Endothelial cell of umbilical vein (primary cell): ENCODE measurements at regions not wholly inside any gene's neighbourhood (a gene's known extent, or its start where the extent isn't known, plus 50 kb on each side); places are given as distances from the start of the nearest gene placed in this dataset.

Experiments
- BruUV-seq: library from RNA; stranded (reverse); fragments of 400-500 nt; replicated peaks from 2 replicates; lab custom pipeline; 2021; lab: Mats Ljungman, UMichigan
- CTCF ChIA-PET: fragments of 300-600, 350-600 bp; sonication (Branson Sonifier 250); formaldehyde crosslinking; loops from one replicate; lab custom pipeline; 2021; ENCODE audit warnings: antibody characterized with exemption, inconsistent platforms; lab: Charles Lee
- POLR2A ChIA-PET: fragments of 300-600, 350-600 bp; sonication (Branson Sonifier 250); formaldehyde crosslinking; loops from one replicate; lab custom pipeline; 2021; ENCODE audit warnings: antibody characterized with exemption, inconsistent platforms; lab: Charles Lee
- DNase-seq: peaks from one replicate; pipeline ENCODE4 v3.0.0-alpha.2; 2011; ENCODE audit warnings: low read depth, low spot score
- FAIRE-seq: peaks from 2 replicates; lab custom pipeline; 2011; peaks lifted over from hg19 to GRCh38; lab: Jason Lieb, UNC
- H2AFZ ChIP-seq: 2 replicates; pipeline ENCODE4 v1.6.0; 2012; ENCODE audit warnings: low read depth, low read length, control low read depth, inconsistent platforms
- H3K27ac ChIP-seq: 2 replicates; pipeline ENCODE4 v1.5.1; 2011; ENCODE audit warnings: low read depth, mild to moderate bottlenecking, control low read depth, low read length, moderate library complexity; ENCODE audit not compliant: insufficient read depth
- H3K27me3 ChIP-seq, 2 experiments: 2 replicates each; pipeline versions ENCODE4 v1.6.0 to v1.6.1; 2011; ENCODE audit warnings: low read length in 2 of 2, mixed read lengths in 1 of 2; ENCODE audit not compliant: control insufficient read depth in 2 of 2, insufficient read depth in 2 of 2
- H3K36me3 ChIP-seq, 2 experiments: 2 replicates in 1 of 2; 3 replicates in 1 of 2; pipeline ENCODE4 v1.5.1; 2011; ENCODE audit warnings: low read length in 2 of 2, mild to moderate bottlenecking in 1 of 2, moderate library complexity in 1 of 2; ENCODE audit not compliant: control insufficient read depth in 2 of 2, insufficient read depth in 2 of 2; ENCODE audit errors: extremely low read depth in 1 of 2
- H3K4me1 ChIP-seq: 3 replicates; pipeline ENCODE4 v1.5.1; 2011; ENCODE audit warnings: mild to moderate bottlenecking, low read length; ENCODE audit not compliant: control insufficient read depth, insufficient read depth; ENCODE audit errors: extremely low read depth
- H3K4me2 ChIP-seq: 2 replicates; pipeline ENCODE4 v1.6.1; 2011; ENCODE audit warnings: low read length, control low read depth, mixed read lengths; ENCODE audit not compliant: insufficient read depth
- H3K4me3 ChIP-seq, 3 experiments: fragments of 200-600 bp in 1 of 3; sonication (generic), shearing (Covaris generic) in 1 of 3; replicated peaks in 1 of 3; 2 replicates each; pipeline ENCODE4 v1.5.1; 2011 to 2016; ENCODE audit warnings: control low read depth in 3 of 3, low read length in 3 of 3, mild to moderate bottlenecking in 2 of 3, inconsistent platforms in 1 of 3, low read depth in 1 of 3, moderate library complexity in 1 of 3; ENCODE audit not compliant: insufficient read depth in 1 of 3
- H3K79me2 ChIP-seq: 2 replicates; pipeline ENCODE4 v1.6.0; 2012; ENCODE audit warnings: low read length, inconsistent platforms; ENCODE audit not compliant: control insufficient read depth, insufficient read depth
- H3K9ac ChIP-seq: replicated peaks from 2 replicates; pipeline ENCODE3; 2011; ENCODE audit warnings: low read length, control low read depth; ENCODE audit not compliant: insufficient read depth; ENCODE audit errors: extremely low read depth
- H3K9me1 ChIP-seq: replicated peaks from 3 replicates; pipeline ENCODE4 v1.6.0; 2011; ENCODE audit warnings: mild to moderate bottlenecking, low read length; ENCODE audit not compliant: control insufficient read depth, insufficient read depth; ENCODE audit errors: extremely low read depth
- H3K9me3 ChIP-seq: replicated peaks from 2 replicates; pipeline ENCODE4 v1.5.1; 2012; ENCODE audit warnings: low read length, inconsistent platforms; ENCODE audit not compliant: control insufficient read depth, insufficient read depth
- H4K20me1 ChIP-seq: replicated peaks from 2 replicates; pipeline ENCODE3; 2011; ENCODE audit warnings: mild to moderate bottlenecking, low read length; ENCODE audit not compliant: control insufficient read depth, insufficient read depth; ENCODE audit errors: extremely low read depth
- CTCF ChIP-seq, 2 donors: IDR thresholded peaks; 1 replicate in 1 of 2; 2 replicates in 1 of 2; pipeline ENCODE4 v1.5.1; 2011; ENCODE audit warnings: low read length in 2 of 2, mild to moderate bottlenecking in 2 of 2, moderate library complexity in 2 of 2, control low read depth in 1 of 2, inconsistent platforms in 1 of 2, low read depth in 1 of 2; ENCODE audit not compliant: insufficient read depth in 1 of 2; ENCODE audit errors: extremely low read depth in 1 of 2
- EZH2 ChIP-seq: IDR thresholded peaks from 2 replicates; pipeline ENCODE4 v1.6.1; 2012; ENCODE audit warnings: borderline replicate concordance, low read depth, mild to moderate bottlenecking, moderate library complexity, low read length, inconsistent platforms; ENCODE audit not compliant: severe bottlenecking
- FOS ChIP-seq: IDR thresholded peaks from 2 replicates; pipeline ENCODE4 v1.6.1; 2011; ENCODE audit warnings: mild to moderate bottlenecking, low read length, moderate library complexity, borderline replicate concordance; ENCODE audit not compliant: insufficient read depth
- MAX ChIP-seq: IDR thresholded peaks from 2 replicates; pipeline ENCODE4 v1.6.1; 2011; ENCODE audit not compliant: insufficient read depth, insufficient read length
- MYC ChIP-seq: IDR thresholded peaks from one replicate; pipeline ENCODE4 v1.6.1; 2011; ENCODE audit warnings: mild to moderate bottlenecking, low read depth, low read length
- POLR2A ChIP-seq: IDR thresholded peaks from 2 replicates; pipeline ENCODE4 v1.6.1; 2012; ENCODE audit warnings: low read depth, mild to moderate bottlenecking, control low read depth, low read length
- POLR2AphosphoS5 ChIP-seq: IDR thresholded peaks from 2 replicates; pipeline ENCODE4 v1.6.1; 2012; ENCODE audit warnings: low read depth, mild to moderate bottlenecking, control low read depth, low read length, moderate library complexity; ENCODE audit not compliant: insufficient read depth
- dilution Hi-C: fragments of 300-500 bp; cut with MboI; formaldehyde crosslinking; loops from one replicate; pipeline ENCODE4 v1.15.0; 2019; ENCODE audit warnings: low sequenced_read_pairs; ENCODE audit not compliant: extremely low pct_ligation_motif_present
- intact Hi-C: fragments of 100-400 bp; cut with micrococcal nuclease; formaldehyde crosslinking; loops from one replicate; pipeline ENCODE4 v1.10.0; 2022

- POLR2A ChIA-PET = no interaction called here
Measured at GRCh38 chr3:148082506-148083280, 615.0 kb upstream of the AGTR1 start.

More at GRCh38 chr3:148082506-148083280, 615.0 kb upstream of the AGTR1 start:
- no peak overlapping the region for H2AFZ ChIP-seq
- no peaks in the 10 kb centered on the region for H3K9me1 ChIP-seq
- H3K4me3 ChIP-seq = no peak overlapping the region
- no peak overlapping the region for H3K4me2 ChIP-seq
- H3K36me3 ChIP-seq = no peaks in the 10 kb centered on the region
- no peaks in the 10 kb centered on the region for H3K27me3 ChIP-seq
- no peaks in the 10 kb centered on the region for H3K79me2 ChIP-seq
- no peak overlapping the region for H3K27ac ChIP-seq
- TF ChIP-seq EZH2 = no peak
- TF ChIP-seq POLR2AphosphoS5 = no peak
- TF ChIP-seq CTCF (IDR thresholded peaks at IDR 0.05; ENCODE audit: extremely low read depth in 1 of 2, insufficient read depth in 1 of 2, low read depth in 1 of 2, low read length in 2 of 2) = no peak
- no peak for TF ChIP-seq MAX
- no peak for TF ChIP-seq FOS
- no peak for TF ChIP-seq MYC
- TF ChIP-seq POLR2A = no peak
- no peak for DNase-seq
- BruUV-seq = no TSS peak
- H3K4me1 ChIP-seq = no peaks in the 10 kb centered on the region
- H4K20me1 ChIP-seq = no peaks in the 10 kb centered on the region
- CTCF ChIA-PET = interaction anchor here (1.0 to 1.9 kb wide), 4 partner anchors 10 to 962 kb away, joined by 3 to 5 read pairs (median 4); no protein-coding TSS in a partner anchor
- intact Hi-C loops (no loop called here), dilution Hi-C loops (no loop called here)
- no peaks in the 10 kb centered on the region for H3K9me3 ChIP-seq
- H3K9ac ChIP-seq = no peak overlapping the region
- no peak for FAIRE-seq
